ENCODE measurements at regions not wholly inside any gene's neighbourhood (a gene's known extent, or its start where the extent isn't known, plus 50 kb on each side); places are given as distances from the start of the nearest gene placed in this dataset.
"Not testable (repeated sequence)": the region's sequence is repeated elsewhere in the genome, so short reads cannot be mapped to it uniquely, and the experiment has no call there.

DNA sequence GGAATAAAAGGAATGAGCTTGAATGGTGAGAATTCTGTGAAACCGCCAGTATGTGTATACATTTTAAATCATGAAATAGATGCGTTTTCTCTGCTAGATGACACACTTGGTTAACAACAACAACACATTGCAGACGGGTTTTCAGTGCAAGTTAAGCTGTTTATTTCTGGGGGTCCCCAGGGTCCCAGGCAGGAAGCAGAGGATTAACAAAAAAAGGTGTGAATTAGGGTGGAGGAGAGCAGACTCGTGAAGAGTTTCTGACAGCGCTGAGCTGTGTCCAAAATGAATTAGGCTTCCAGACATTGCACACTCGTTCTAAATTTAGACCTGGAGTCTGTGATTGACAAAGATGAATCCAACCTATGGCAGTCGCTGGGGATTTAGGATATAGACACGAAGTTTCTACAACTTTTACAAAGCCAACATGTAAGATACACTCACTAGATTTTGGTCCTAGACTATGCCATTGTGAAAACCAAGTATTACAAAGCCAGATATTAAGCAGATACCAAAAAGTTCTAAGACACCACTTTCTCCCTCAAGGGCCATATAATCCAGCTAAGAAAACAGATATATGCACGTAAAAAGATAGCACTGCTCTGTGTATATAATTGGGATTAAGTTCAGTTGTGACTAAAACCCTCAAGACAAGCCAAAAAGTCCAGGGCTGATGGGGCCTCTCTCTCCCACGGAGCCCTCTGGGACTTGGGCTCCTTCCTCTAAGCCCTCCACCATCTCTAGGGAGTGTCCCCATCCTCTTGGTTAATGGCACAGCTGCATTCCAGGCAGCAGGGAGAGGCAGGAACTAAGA is 120.2 kb downstream of the ACAA2 start:
- no peak for DNase-seq

DNA sequence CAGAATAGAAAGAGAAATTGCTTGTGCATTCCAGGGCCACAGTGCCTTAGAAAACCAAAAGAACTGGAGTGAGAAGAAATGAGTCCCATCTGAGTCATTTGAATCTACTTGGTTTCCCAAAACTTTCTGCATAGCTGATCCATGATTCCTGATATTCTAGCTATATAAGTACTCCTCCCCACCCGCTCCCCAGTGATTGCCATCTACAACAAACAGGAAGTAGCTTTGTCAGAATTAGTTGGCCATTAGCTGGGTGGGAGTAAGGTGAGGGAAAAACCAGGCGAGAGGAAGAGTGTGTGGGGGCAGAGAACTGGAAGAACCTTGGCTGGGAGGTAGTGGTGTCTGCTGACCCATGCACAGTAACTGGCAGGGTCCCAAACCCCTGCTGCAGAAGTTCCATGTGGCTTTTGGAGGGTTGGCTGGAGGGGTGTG is 122.1 kb downstream of the ACAA2 start:
- no peak for DNase-seq

DNA sequence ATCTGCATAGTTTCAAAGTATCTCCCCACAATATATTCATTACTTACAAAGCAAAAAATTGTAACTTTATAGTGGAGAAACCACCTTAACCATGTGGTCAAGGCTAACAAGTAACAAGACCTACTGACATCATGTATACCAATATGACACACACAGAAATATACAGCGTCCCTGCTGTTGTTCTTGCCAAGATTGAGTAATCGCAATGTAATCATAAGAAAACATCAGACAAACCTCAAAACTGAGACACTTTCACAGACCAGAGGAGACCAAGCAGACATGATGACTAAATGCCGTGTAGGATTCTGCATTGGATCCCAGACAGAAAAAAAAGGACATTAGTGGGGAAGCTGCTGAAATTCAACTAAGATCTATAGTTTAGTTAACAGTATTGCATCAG is 123.0 kb downstream of the ACAA2 start:
- DNase-seq = no peak

DNA sequence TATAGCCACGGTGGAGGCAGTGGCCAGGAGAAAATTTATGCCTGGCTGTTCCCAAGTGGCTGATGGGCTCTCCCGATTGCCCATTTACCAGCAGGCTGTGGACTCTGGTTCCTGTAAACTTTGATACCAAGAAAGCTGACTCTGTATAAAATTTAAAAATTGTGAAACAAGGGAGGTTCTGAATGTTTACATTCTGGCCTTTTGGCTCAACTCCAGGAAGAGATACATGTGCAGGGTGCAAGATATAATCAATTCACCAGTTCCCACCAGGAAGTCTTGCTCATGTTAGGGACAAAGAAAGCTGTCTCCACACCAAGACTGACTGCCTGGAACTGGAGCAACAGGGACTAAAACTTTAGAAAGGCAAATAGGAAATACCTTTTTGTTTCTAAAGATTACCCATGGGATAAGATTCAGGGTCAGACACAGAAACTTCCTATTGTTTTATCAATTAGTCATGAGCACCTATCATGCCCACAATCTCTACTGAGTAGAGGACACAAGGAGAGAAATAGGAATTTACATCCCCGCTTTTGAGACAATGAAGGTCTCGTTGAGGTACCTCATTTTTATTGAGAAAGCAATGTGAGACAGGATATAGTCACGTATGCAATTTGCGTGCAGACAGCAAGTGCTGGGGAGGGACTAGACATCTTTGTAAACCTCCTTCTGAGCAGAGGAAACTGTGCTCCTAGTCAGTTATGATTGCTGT is 123.5 kb downstream of the LIPG start:
- DNase-seq = no peak

DNA sequence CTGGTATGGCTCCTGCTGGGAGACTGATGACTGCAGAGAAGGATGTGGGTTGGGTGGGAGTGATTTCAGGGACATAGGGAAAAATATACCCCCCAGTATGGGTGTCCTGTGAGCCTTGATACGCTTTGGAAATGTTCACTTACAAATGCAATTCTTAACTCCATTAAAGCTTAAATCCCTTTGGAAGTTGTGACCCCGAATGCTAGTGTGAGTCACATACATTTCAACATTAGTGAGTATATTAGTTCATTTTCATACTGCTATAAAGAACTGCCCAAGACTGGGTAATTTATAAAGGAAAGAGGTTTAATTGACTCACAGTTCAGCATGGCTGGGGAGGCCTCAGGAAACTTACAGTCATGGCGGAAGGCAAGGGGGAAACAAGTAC is 120.9 kb downstream of the LIPG start:
- not testable (repeated sequence) for DNase-seq

DNA sequence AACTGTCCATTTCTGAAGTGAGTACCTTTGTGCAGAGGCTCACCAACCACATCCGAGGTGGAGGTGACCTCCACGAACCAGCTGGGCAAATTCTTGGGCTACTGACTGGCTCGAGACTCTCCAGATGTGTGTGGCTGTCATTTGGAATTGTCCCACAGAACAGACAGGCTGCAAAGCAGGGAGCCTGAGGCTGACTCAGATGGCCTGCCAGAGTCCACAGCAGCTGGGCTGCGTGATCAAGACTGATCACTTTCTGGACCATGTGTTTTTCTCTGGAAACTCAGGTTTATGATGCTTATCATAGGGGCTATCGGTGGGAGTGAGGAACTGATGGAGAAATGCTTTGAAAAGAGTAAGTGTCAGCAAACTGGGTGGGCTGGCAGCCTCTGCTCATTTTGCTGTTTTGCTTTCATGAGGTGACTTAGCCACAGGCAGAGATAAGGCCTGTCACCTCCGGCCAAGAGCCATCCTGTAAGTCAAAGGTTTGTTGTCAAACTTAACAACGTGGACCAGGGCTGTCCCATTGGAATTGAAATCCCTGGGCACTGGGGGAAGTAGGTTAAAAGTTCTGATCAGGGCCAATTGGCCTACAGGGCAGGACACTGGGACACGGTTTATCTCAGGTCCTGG is 120.4 kb downstream of the LIPG start:
- no peak for DNase-seq

DNA sequence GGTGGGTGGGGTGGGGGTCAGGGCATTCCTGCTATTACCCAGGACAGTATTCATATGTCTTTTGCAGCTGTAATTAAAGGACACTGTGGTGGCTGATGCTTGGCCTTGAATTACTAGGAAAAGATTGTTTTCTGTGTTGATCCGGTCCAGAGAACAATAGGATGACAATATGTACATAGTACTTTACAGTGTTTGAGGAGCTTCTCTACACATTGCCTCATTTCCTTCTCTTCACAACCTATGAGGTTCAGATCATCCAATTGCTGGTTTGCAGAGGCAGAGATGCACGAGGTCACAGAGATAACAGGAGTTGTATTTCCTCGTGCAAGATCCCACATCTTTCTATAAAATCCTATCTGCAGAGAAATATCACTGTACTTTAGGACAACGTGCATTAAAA is 119.5 kb downstream of the LIPG start:
- peak in 1 of 2 experiments; percentile 3 for DNase-seq

DNA sequence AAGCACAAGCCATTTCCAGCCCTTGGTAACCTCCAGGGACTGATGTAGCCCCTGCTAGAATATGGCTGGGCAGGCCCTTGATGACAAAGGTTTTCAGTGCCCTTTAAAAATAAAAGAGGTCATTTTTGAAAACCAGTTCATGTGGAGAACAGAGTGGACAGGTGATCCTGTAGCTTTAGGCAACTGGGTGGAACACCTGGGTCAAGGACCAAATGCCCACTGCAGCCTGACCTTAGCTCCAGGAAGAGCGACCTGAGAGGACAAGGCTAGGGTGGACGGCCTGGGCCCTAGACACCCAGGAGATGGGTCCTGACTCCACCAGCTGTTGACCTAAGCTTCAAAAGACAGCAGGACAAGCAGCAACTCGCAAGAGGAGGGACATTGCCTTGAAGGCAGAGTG is 116.6 kb downstream of the LIPG start:
- no peak for DNase-seq

DNA sequence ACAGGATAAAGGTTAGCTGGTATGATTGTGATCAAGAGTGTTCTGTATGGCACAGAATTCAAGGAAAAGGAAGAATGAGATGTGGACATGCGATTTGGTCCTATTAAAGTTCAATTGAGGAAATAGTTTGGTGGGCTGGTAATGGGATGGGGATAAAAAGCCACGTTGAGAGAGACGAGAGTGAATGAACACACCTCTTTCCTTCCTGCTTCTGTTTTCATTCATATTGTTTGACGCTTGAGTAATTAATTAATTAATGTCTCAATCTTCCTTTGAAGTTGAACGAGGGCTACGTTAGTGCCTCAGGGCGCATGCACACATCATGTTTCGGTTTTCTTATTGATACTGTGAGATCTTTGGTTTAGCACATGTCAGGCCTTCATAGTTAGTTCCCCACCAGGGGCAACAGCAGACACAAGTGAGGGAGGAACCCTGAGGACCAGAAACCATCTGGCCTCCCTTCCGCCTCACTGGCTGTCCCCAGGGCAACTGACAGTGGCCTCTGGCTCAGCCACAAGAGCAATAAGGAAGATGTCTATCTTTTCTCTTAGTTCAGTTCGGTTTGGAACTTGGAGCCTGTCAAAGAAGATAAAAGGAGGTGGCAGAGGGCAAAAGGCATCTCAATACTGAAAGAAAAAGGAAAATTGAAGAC is 116.0 kb downstream of the LIPG start:
- DNase-seq = no peak

DNA sequence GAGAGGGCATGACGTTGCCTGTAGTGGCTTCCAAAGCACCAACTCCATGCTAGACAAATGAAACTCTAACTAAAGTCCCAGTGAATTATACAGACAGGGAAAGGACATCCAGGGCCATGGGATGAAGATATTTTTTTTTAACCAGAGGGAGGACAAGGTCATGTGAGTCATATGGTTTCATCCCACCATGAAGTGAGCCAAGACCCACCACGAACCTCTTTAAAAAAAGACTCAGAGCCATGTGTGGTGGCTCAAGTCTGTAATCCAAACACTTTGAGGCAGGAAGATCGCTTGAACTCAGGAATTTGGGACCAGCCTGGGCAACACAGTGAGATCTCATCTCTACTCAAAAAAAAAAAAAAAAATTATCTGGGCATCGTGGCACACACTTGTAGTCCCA is 115.2 kb downstream of the LIPG start:
- no peak for DNase-seq

DNA sequence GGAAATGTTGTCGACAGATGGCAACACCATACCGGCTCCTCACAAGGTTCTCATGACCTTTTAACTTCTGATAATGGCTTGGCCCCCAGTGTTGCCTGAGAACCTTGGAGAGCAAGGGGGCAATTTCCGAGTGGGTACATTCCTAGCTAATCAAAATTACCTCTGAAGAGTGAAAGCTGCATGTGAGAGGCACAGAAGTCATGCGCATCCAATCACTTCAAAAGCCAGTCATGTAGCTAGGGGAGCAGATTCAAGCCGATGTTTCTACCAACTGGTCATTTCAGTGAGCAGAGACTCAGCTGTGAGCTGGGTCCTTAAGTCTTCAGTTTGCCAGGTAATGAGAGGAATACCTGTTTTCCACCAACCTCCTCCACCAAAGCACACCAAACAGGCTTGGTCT is 111.4 kb downstream of the LIPG start:
- no peak for DNase-seq

DNA sequence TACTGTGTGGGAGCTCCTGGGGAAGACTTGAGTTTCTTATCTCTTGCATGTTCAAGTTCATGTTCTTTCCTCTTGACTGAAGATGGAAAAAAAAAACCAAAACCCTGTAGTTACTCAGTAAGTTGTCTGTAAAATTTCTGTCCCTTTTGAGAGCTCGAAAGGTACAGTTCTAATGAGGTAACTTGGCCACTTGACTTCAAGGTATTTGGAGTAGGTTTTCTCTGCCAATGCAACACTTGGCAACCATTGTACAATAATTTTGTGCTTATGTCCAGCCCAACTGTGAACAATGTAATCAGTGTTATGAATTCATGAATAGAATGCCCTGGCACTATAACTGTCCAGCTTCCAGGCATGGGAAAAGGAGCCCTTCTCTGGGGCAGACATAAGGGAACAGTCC is 111.0 kb downstream of the LIPG start:
- no peak for DNase-seq

DNA sequence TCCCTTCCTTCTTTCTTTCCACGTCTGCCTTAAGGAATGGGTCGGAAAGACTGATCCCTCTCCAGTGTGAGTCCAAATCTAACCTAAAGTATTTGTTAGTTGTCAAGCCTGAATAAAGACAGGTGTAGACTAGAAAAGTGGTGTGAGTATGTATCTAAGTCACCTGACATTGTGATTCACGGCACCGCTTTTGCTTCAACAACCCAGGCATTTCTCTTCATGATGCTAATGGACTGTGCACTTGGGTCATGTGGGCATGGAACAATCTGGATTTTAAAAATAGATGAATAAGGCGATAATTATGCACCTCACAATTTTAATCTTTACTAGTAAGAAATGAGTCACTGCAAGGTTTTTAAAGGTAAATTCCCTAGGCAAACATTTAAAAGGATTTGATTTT is 107.5 kb downstream of the LIPG start:
- DNase-seq = no peak

DNA sequence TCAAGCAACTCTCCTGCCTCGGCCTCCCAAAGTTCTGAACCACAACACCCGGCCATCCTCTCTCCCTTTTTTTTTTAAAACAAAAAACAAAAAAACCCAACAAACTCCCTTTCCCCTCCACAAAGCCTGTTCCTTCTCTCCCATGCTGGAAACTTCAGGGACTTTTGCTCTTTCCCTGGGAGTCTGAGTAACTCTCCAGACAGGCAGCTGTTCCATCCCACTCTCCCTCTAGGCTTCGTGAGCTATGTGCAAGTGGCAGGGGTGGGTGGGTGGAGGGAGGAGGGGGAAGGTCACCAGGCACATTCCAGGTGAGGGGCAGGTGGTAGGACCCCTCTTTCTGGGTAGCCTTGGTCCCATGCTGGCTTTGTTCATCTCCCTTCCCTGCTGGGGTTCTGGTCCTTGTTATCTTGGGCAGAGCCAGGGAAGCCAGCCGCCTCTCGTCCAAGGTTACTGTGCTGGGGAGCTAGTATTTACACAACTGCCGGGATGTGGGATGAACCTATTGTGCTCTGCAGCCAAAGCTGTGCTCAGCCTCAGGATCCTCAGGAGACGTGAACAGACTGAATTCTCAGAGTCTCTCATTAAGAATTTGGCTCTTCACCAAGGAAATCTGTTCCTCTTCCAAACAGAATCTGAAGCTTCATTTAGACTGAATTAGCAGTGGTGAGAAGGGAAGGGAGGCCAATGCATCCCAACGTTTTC is 106.9 kb downstream of the LIPG start:
- DNase-seq = peak in 1 of 2 experiments; percentile 18

DNA sequence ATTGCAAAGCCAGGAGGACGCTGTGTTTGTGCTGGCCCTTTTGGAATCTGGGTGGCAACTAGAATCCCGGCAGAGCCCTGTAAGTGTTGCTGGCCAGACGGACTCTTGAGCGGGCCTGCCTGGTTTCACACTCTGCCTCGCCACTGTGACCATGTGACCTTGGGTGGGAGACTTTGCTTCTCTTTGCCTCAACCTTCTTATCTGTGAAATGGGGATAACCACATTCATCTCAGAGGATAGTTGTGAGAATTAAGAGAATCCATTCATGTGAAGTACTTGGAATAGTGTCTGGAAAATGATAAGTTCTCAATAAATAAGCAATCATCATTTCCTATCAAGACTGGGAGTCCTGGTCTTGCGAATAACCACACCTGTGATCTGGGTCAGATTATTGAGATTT is 105.6 kb downstream of the LIPG start:
- DNase-seq = no peak

DNA sequence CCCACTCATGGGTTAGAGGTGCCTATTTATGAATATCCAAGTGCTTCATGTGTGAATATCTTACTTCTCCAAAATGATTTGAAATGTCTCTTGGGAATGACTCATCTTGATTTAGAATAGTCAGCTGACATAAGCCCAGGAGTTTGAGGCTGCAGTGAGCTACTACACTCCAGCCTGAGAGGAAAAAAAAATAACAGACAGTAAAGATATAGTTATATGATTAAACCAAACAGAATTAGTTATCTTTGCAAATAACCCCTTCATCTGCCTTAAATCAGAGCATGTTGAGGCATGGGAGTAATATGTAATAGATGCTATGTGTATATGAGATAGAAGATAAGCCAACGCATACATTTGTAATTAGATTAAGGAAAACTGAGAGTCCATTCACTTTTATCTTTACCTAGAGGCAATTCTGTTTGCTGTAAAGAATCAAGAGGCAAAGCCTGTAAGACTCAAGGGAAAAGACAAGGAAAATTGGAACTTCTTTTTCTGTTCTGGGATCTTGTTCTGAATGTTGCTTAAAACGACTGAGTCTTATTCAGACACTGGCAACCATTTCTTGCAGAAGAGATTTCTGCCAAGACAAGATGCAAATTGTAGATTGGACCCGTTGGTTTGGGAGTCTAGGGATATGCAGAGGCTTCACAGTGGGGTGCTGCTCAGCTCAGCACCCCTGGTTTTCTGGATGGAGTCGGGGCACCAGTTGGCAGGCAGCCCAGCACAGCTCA is 104.4 kb downstream of the LIPG start:
- no peak for DNase-seq

DNA sequence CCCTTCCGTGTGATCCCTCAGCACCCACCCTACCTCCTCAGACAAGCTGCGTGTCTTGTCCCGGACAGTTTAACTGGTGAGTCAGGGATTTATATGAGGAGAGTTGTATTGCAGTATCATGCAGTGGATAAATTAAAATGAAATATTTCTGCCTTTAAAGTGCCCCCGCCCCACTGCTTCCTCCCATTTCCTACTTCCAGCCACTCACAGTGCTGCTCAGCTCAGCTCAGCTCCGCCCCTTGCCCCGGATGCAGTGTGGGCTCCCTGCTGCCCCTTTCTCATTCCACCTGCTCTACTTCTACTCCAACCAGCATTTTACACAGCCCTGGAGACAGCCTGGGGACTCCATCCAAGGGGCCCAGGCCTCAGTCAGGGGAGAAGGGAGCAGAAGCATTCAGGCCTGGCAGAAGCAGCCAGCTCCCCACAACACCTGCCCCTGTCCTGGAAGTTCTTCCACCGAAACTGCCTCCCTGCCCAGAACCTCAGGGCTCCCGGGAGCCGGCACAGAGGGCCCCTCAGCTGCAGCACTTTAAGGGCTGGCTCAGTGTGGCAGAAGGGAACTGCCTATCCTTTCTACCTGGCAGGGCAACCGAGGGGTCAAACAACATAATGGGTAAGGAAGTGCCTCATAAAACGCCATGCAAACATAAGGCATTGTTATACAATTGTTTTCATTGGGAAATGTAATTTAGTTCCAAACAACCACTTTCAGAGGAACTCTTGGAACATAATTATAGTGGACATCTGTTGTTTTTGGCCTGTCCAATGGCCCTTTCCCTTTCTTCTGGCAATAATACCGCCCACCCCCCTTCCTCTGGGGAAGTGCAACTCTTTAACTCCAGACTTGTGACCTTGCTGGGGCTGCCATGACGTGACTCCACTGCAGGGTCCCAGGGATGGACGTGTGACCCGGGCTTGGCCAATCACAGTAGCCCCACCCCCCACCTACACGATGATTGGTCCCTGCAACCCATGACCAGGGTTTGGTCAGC is 102.3 kb downstream of the LIPG start:
- DNase-seq = peak in 1 of 2 experiments; percentile 8

DNA sequence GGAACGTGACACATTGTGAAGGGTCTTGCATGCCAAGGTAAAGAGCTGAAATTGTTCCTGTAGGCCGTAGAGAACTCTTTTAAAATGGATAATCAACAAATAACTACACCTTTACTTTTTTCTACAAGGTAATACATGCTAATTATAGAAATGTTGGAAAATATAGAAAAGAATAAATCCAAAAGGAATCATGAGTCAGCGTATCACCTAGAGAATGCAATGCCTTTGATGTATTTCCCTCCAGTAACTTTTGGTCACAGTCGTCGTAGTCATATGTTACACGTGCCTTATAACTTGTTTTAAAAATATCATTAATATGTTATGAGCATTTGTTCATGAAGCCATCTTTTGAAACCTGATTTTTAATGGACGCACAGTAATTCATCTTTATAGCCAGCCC is 100.6 kb downstream of the LIPG start:
- DNase-seq = no peak

DNA sequence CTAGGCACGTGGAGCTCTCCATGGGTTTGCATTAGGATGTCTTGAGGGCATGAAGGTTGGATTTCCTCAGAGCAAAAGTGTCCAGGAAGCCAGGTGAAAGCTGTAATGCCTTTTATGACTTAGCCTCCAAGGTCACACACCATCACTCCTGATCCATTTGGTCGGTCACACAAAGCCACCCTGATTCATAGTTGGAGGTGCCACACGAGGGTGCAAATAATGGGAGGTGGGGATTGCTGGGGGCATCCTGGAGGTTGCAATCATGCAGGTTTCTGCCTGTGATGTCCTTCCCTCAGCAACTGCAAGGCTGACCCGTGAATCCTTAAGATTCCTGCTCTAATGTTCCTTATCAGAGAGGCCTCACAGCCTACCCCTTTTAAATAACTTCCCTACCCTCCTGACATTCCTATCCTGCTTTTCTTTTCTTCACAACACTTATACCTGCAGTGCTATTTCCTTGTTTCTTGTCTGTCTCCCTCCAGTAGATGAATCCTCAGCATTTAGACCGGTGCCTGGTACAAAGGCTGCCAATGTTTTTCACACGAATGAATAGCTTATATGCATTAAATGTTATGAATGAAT is 97.1 kb downstream of the LIPG start:
- no peak for DNase-seq

DNA sequence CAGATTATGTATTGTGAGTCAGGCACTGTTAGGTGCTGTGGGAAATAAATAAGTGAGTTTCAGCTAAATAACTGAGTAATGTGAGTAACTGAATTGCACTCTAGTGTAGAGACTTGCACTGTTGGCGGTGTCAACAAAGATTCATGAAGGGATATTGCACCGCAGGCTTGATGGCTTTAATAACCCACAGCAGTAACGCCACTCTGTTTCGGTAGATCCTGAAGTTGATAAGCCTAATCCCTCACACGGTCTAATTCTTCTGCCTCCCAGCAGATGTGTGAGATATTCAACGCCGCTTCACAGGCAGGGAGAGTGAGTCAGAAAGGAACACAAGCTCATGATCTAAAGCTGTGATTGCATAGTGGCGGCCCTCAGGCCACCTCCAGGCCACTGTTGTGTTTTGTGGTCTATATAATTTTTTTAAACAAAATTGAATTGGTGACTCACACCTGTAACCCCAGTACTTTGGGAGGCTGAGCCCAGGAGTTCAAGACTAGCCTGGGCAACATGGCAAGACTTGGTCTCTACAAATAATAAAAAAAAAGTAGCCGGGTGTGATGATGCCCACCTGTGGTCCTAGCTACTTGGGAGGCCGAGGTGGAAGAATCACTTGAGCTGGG is 94.3 kb downstream of the LIPG start:
- no peak for DNase-seq
